IMR-90 (cell line): ENCODE measurements at regions not wholly inside any gene's neighbourhood (a gene's known extent, or its start where the extent isn't known, plus 50 kb on each side); places are given as distances from the start of the nearest gene placed in this dataset.

Experiments
- ATAC-seq: fragments of 200-7000 bp; cut with Tn5 transposase; 2 replicates; pipeline ENCODE4 v1.9.1; 2020; ENCODE audit warnings: low read depth, mild to moderate bottlenecking, moderate library complexity
- BruUV-seq: library from RNA; stranded (reverse); fragments of 400-500 nt; replicated peaks from 2 replicates; lab custom pipeline; 2021; lab: Mats Ljungman, UMichigan
- CTCF ChIA-PET: fragments of 300-600 bp; formaldehyde crosslinking; extraction: SDS; loops from one replicate; lab custom pipeline; 2021; ENCODE audit warnings: antibody characterized with exemption; lab: Yijun Ruan, JAX
- POLR2A ChIA-PET: fragments of 300-600 bp; sonication (Branson Sonifier 250); formaldehyde crosslinking; loops from one replicate; lab custom pipeline; 2022; ENCODE audit warnings: antibody characterized with exemption; ENCODE audit not compliant: unreplicated experiment; lab: Charles Lee
- DNase-seq: peaks from one replicate; pipeline ENCODE4 v3.0.0; 2013
- H2AFZ ChIP-seq: replicated peaks from 2 replicates; pipeline ENCODE3; 2013; ENCODE audit warnings: low read length, mild to moderate bottlenecking; ENCODE audit not compliant: poor library complexity
- H2AK5ac ChIP-seq: 2 replicates; pipeline ENCODE4 v1.6.1; 2013; ENCODE audit warnings: low read depth, low read length, inconsistent platforms
- H2AK9ac ChIP-seq: replicated peaks from 2 replicates; pipeline ENCODE3; 2013; ENCODE audit warnings: mild to moderate bottlenecking, low read depth, low read length, moderate library complexity; ENCODE audit not compliant: poor library complexity
- H2BK120ac ChIP-seq: 2 replicates; pipeline ENCODE4 v1.6.1; 2013; ENCODE audit warnings: low read depth, low read length, inconsistent platforms
- H2BK15ac ChIP-seq: 3 replicates; pipeline ENCODE4 v1.6.1; 2013; ENCODE audit warnings: low read depth, low read length, inconsistent platforms
- H2BK20ac ChIP-seq: 2 replicates; pipeline ENCODE4 v1.6.1; 2013; ENCODE audit warnings: low read depth, mild to moderate bottlenecking, inconsistent platforms, low read length, moderate library complexity
- H2BK5ac ChIP-seq: 2 replicates; pipeline ENCODE4 v1.6.1; 2013; ENCODE audit warnings: mild to moderate bottlenecking, low read depth, low read length, inconsistent platforms; ENCODE audit not compliant: poor library complexity, severe bottlenecking
- H3K14ac ChIP-seq: replicated peaks from 2 replicates; pipeline ENCODE4 v1.6.1; 2013; ENCODE audit warnings: low read depth, low read length, inconsistent platforms
- H3K18ac ChIP-seq: 2 replicates; pipeline ENCODE4 v1.6.1; 2013; ENCODE audit warnings: low read depth, low read length, control low read depth
- H3K23ac ChIP-seq: 2 replicates; pipeline ENCODE4 v1.6.1; 2013; ENCODE audit warnings: low read depth, low read length, inconsistent platforms
- H3K27ac ChIP-seq: 2 replicates; pipeline ENCODE4 v1.5.1; 2013; ENCODE audit warnings: mild to moderate bottlenecking, control low read depth, low read length; ENCODE audit not compliant: insufficient read depth
- H3K27me3 ChIP-seq: 2 replicates; pipeline ENCODE4 v1.6.1; 2013; ENCODE audit warnings: low read length; ENCODE audit not compliant: control insufficient read depth, insufficient read depth
- H3K36me3 ChIP-seq: 2 replicates; pipeline ENCODE4 v1.6.1; 2013; ENCODE audit warnings: low read length, mixed read lengths; ENCODE audit not compliant: control insufficient read depth, insufficient read depth
- H3K4ac ChIP-seq: 2 replicates; pipeline ENCODE4 v1.6.1; 2013; ENCODE audit warnings: low read depth, low read length, inconsistent platforms
- H3K4me1 ChIP-seq: 2 replicates; pipeline ENCODE4 v1.6.1; 2013; ENCODE audit warnings: low read length, mixed read lengths; ENCODE audit not compliant: control insufficient read depth, insufficient read depth
- H3K4me2 ChIP-seq: 2 replicates; pipeline ENCODE4 v1.6.1; 2013; ENCODE audit warnings: low read depth, mild to moderate bottlenecking, control low read depth, low read length, moderate library complexity
- H3K4me3 ChIP-seq: 2 replicates; pipeline ENCODE4 v1.5.1; 2013; ENCODE audit warnings: low read depth, mild to moderate bottlenecking, control low read depth, low read length, moderate library complexity; ENCODE audit not compliant: insufficient read depth
- H3K56ac ChIP-seq: 2 replicates; pipeline ENCODE4 v1.6.1; 2013; ENCODE audit warnings: low read length, inconsistent platforms; ENCODE audit not compliant: insufficient read depth; ENCODE audit errors: extremely low read depth
- H3K79me1 ChIP-seq, 2 experiments: 2 replicates each; pipeline ENCODE4 v1.6.1; 2013; ENCODE audit warnings: low read length in 2 of 2, inconsistent platforms in 1 of 2, low read depth in 1 of 2
- H3K9ac ChIP-seq: 2 replicates; pipeline ENCODE4 v1.6.1; 2013; ENCODE audit warnings: low read depth, low read length, control low read depth
- H3K9me1 ChIP-seq: 2 replicates; pipeline ENCODE4 v1.6.1; 2013; ENCODE audit warnings: low read length, inconsistent platforms; ENCODE audit not compliant: insufficient read depth
- H3K9me3 ChIP-seq: 2 replicates; pipeline ENCODE4 v1.6.1; 2013; ENCODE audit warnings: low read length; ENCODE audit not compliant: control insufficient read depth, insufficient read depth
- H4K20me1 ChIP-seq: 2 replicates; pipeline ENCODE4 v1.6.1; 2013; ENCODE audit warnings: low read length, inconsistent platforms; ENCODE audit not compliant: insufficient read depth
- H4K5ac ChIP-seq: 2 replicates; pipeline ENCODE4 v1.6.1; 2013; ENCODE audit warnings: mild to moderate bottlenecking, low read depth, low read length, control low read depth
- H4K8ac ChIP-seq, 2 experiments: 2 replicates each; pipeline ENCODE4 v1.6.1; 2013; ENCODE audit warnings: low read depth in 2 of 2, low read length in 2 of 2, control low read depth in 1 of 2, inconsistent platforms in 1 of 2
- H4K91ac ChIP-seq: 2 replicates; pipeline ENCODE4 v1.6.1; 2013; ENCODE audit warnings: low read depth, low read length, inconsistent platforms; ENCODE audit not compliant: insufficient read depth
- MXI1 ChIP-seq: IDR thresholded peaks from 2 replicates; pipeline ENCODE4 v1.6.1; 2012; ENCODE audit warnings: low read depth, mild to moderate bottlenecking, low read length, moderate library complexity, borderline replicate concordance
- POLR2A ChIP-seq: IDR thresholded peaks from 2 replicates; pipeline ENCODE4 v1.6.1; 2012; ENCODE audit warnings: mild to moderate bottlenecking, low read depth, low read length
- RFX5 ChIP-seq: IDR thresholded peaks from 2 replicates; pipeline ENCODE4 v1.8.0; 2012; ENCODE audit warnings: low read depth, mild to moderate bottlenecking, low read length, moderate library complexity
- WGBS, 2 experiments: methylation state at CpG; one replicate each; pipeline versions ENCODE4 v1.1.5 to v1.1.7; 2013; ENCODE audit warnings: missing lambda C conversion rate in 2 of 2; ENCODE audit not compliant: insufficient read length in 1 of 2; ENCODE audit errors: extremely low coverage in 2 of 2; 5-methylcytosine and 5-hydroxymethylcytosine counted together
- dilution Hi-C: fragments of 300-500 bp; cut with HindIII; formaldehyde crosslinking; loops from one replicate; pipeline ENCODE4 v1.14.3; 2018; ENCODE audit warnings: low sequenced_read_pairs; ENCODE audit not compliant: unreplicated experiment
- in situ Hi-C: fragments of 300-500 bp; cut with MboI; formaldehyde crosslinking; loops from 3 replicates; pipeline ENCODE4 v1.14.3; 2019; ENCODE audit warnings: low sequenced_read_pairs, inconsistent platforms, mixed read lengths
- intact Hi-C: fragments of 100-400 bp; cut with micrococcal nuclease; formaldehyde crosslinking; loops from 2 replicates; pipeline ENCODE4 v1.10.0; 2022

DNA sequence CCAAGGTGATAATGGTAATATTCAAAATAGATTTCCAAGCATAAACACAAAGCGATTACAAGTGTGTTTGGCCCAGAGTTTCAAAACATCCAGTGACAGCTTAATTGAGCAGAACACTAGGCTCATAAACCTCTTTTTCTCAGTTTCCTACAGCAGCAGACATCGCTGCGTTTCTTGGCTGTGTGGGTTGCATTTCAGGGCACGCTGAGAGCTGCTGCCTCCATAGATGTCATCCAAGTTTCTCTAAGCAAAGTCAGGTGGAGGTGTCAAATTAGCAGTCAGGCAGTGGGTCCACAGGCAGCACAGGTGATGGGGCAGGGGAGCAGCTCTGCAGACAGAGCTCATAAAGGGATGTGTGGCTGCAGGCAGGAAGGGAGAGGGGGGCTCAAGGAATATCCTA, 50.5 kb upstream of the COL13A1 start:
- no peaks in the 10 kb centered on the region for H3K9me3 ChIP-seq
- no peak overlapping the region for H3K14ac ChIP-seq
- H3K56ac ChIP-seq = no peak overlapping the region
- in situ Hi-C loops = no loop called here
- POLR2A ChIA-PET = no interaction called here
- no peak overlapping the region for H2AFZ ChIP-seq
- CTCF ChIA-PET = no interaction called here
- H3K23ac ChIP-seq = no peak overlapping the region
- 55% methylated on average over 3 of the region's 4 CpGs; no CpG with 5 or more reads in 1 of the 2 experiments for WGBS, 2 experiments
- H4K5ac ChIP-seq = no peak overlapping the region
- H3K36me3 ChIP-seq = no peaks in the 10 kb centered on the region
- H3K9ac ChIP-seq = no peak overlapping the region
- H3K4me1 ChIP-seq = peaks cover 15% of the 10 kb centered on the region
- DNase-seq (no peak), ATAC-seq (no peak)
- dilution Hi-C loops = no loop called here
- H2BK120ac ChIP-seq = no peak overlapping the region
- no peak overlapping the region for H3K4ac ChIP-seq
- H3K4me2 ChIP-seq = no peak overlapping the region
- H4K8ac ChIP-seq = no peak overlapping the region
- no peak overlapping the region for H2AK5ac ChIP-seq
- H3K9me1 ChIP-seq = no peaks in the 10 kb centered on the region; the same call in 1 of the 2 replicates
- no peak overlapping the region for H3K18ac ChIP-seq
- H2BK5ac ChIP-seq = no peak overlapping the region
- no peak overlapping the region for H3K27ac ChIP-seq
- no peak overlapping the region for H3K4me3 ChIP-seq
- intact Hi-C loops = no loop called here
- no TSS peak for BruUV-seq
- no peaks in the 10 kb centered on the region for H3K79me1 ChIP-seq
- H2BK20ac ChIP-seq = no peak overlapping the region
- no peak overlapping the region for H2AK9ac ChIP-seq
- no peak for TF ChIP-seq RFX5
- no peak for TF ChIP-seq POLR2A
- TF ChIP-seq MXI1 = no peak
- no peak overlapping the region for H4K91ac ChIP-seq
- H2BK15ac ChIP-seq = no peak overlapping the region
- peaks cover 5% of the 10 kb centered on the region for H3K27me3 ChIP-seq
- no peaks in the 10 kb centered on the region for H4K20me1 ChIP-seq
